ENCODE measurements at regions not wholly inside any gene's neighbourhood (a gene's known extent, or its start where the extent isn't known, plus 50 kb on each side); places are given as distances from the start of the nearest gene placed in this dataset.

DNA sequence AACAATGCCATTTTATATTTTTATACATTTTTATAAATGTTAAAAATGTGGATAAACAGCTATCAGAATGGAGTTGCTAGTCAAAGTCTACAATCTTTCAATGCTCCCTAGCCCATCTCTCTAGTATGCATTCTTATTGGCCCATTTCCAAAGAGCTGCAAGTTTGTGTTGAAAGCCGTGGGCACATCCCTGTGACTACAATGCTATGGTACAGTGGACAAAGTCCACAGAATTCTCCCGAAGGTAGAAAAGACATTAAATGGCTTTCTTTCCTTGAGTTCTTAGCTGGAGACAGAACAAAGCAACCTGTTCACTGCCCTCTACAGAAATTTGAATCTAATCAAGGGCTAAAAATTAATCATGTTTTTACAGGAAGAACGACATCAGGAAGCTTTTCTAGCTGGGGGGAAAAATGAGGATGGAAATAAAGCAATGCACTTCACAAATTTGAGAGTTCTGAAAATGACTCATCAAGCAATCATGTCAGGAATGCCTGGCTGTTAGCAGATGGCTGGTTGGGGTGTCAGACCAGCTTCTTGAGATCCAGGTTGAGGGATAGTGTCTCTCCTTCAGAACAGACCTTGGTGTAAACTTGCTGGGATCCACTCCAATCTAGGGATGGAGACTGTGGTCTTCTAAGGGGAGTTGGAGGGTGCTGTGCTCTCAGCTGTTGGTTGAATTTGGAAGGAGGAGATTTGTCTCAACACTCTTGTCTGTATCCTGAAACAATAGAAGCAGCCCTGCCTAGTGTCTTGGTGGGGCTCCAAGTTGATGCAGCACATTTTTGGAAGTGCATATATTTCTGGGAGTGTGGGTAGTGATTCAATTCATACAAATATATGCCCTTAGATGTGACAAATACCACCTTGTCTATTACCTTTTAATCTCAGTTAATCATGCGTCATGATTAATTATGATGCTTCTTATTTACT lies 143.4 kb upstream of the PHACTR1 start:
- Mint-ChIP-seq H3K9me3 (no peaks in the 10 kb centered on the region), H3K27ac (no peak overlapping the region), H3K4me1 (no peaks in the 10 kb centered on the region), H3K4me3 (no peak overlapping the region), H3K27me3 (ENCODE audit: low read depth in 3 of 3) (peaks cover 0 to 2% (median 0%) of the 10 kb centered on the region in 3 donors), H3K36me3 (no peaks in the 10 kb centered on the region)
- DNase-seq: no peak

DNA sequence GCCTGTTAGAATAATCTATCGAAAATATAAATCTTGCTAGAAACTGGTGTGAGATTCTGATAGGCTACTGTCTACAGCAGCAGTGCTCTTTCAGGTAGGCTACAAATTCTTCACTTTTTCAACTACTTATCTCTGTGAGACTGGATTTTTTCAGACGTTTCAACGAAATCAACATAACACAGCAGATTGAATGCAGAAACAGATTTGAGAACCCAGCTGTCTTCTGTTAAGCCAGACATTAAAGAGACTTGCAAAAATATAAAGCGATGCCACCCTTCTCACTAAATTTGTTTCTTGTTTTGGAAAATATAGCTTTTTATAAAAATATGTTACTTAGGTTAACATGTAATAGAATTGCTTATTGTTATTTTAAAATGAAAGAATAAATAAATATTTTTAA lies 140.6 kb upstream of the PHACTR1 start:
- Mint-ChIP-seq H3K36me3 (no peaks in the 10 kb centered on the region), H3K27ac (no peak overlapping the region), H3K27me3 (ENCODE audit: low read depth in 3 of 3) (peaks cover 0 to 2% (median 0%) of the 10 kb centered on the region in 3 donors), H3K4me1 (no peaks in the 10 kb centered on the region), H3K9me3 (no peaks in the 10 kb centered on the region), H3K4me3 (no peak overlapping the region)
- DNase-seq: no peak

DNA sequence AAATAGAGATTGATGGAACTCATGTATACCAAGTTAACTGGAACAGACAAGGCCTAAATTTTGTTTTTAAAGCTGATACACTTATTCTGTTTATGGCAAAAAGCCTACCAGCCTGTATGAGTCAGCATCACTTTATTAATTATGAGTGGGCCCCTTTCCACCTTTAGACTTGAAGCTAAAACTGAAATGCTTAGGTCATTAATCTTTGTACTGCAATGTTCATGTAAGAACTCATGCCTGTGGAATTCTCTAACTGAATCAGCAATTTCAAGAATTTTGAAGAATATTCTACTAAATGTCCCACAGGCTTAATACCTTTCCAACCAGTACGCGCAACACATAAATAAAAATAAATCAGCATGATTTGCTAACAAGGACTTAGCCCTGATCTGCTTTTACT lies 140.2 kb upstream of the PHACTR1 start:
- Mint-ChIP-seq H3K9me3 (no peaks in the 10 kb centered on the region), H3K4me1 (no peaks in the 10 kb centered on the region), H3K4me3 (no peak overlapping the region), H3K27me3 (ENCODE audit: low read depth in 3 of 3) (peaks cover 0 to 2% (median 0%) of the 10 kb centered on the region in 3 donors), H3K36me3 (no peaks in the 10 kb centered on the region), H3K27ac (no peak overlapping the region)
- DNase-seq: no peak

DNA sequence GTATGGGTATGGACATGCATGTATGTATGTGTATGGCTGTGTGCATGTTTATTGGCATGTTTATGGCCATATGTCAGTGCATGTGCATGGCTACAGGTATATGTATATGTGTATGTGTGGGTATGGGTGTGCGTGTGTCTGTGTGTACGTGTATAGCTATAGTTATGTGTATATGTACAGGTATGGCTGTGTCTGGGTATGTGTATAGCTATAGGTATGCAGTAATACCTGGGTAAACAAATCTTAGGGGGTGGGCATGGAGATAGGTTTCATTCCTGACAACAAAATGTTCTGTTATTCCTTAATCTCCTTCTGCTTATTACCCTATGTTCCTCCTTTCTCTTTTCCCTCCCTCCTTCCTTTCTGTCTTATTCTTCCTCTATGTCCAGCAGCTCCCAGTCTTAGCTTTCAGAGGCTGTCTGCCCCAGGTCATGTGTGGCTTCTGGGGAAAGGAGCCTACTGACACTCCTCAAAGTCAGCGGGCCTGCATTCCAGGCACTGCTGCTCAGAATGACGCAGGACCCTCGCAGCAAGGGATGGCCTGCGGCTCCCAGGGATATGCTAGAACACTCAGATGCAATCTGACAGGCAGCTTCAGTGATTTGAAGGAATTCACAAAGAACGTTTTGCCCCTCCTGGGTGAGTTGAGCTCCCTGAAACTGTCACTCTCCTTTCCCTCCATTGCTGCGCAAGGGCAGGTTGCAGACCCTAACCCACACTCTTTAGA lies 139.3 kb upstream of the PHACTR1 start:
- Mint-ChIP-seq H3K9me3 (no peaks in the 10 kb centered on the region), H3K4me1 (no peaks in the 10 kb centered on the region), H3K36me3 (no peaks in the 10 kb centered on the region), H3K27me3 (ENCODE audit: low read depth in 3 of 3) (peaks cover 0 to 2% (median 0%) of the 10 kb centered on the region in 3 donors), H3K4me3 (no peak overlapping the region), H3K27ac (no peak overlapping the region)
- DNase-seq: no peak

DNA sequence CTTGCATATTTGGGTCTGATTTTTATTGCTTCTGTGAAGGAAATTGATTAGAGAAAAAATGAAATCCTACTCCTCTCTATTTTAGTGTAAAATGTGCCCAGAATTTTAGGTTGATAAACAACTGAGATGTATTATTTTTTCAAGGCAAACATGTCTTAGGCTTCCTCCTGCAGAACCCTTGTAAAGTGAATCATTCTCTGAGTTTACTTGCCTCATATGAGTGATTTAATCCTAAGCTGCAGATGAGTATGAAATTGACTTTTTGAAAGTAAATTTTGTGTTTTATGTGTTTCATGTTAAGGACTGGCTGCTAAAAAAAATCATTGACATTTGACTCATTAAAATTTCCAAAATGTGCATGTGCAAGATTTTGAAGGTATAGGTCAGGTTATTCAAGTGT lies 138.5 kb upstream of the PHACTR1 start:
- Mint-ChIP-seq H3K9me3 (no peaks in the 10 kb centered on the region), H3K4me3 (no peak overlapping the region), H3K36me3 (no peaks in the 10 kb centered on the region), H3K27ac (no peak overlapping the region), H3K27me3 (ENCODE audit: low read depth in 3 of 3) (peaks cover 0 to 2% (median 0%) of the 10 kb centered on the region in 3 donors), H3K4me1 (no peaks in the 10 kb centered on the region)
- no peak for DNase-seq

DNA sequence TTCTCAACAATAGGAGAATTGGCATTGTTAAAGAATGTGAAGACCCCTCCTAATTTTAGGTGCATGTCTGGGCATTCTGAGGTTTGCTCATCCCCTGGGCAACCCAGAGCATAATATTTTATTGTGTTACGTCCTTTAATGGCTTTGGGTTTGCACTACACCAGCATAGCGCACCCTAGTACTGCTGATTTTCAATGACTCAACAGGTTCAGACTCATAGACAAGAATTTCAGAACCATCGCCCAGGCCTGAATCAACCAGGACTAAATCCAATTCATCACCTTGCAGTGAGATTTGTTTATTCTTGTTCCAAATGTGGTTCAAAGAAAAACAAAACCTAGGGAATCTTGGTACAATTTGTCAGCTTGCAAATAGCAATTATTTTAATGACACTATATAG lies 137.8 kb upstream of the PHACTR1 start:
- no peak overlapping the region for H3K27ac Mint-ChIP-seq
- no peak for DNase-seq
- peaks cover 0 to 2% (median 0%) of the 10 kb centered on the region in 3 donors for H3K27me3 Mint-ChIP-seq (ENCODE audit: low read depth in 3 of 3)
- H3K9me3 Mint-ChIP-seq: no peaks in the 10 kb centered on the region
- H3K4me1 Mint-ChIP-seq: no peaks in the 10 kb centered on the region
- H3K4me3 Mint-ChIP-seq: no peak overlapping the region
- H3K36me3 Mint-ChIP-seq: no peaks in the 10 kb centered on the region

DNA sequence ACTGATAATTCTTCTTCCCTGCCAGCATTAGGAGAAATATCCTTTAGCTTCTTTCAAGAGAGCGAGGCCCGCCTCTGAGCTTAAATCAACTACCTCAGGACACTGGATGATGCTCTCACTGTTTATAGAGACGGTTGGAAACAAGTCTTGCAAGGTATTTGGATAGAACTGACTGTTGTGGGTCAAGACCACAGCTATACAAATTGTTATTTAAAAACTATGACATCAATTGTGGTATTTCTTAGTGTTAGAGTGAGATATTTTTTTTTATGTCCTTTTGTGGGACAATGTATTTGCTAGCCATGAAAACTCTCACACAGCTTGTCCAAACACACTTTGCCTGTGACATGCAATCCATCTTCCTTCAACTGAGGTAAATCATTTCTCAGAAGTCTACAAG lies 136.3 kb upstream of the PHACTR1 start:
- H3K4me1 Mint-ChIP-seq: no peaks in the 10 kb centered on the region
- no peaks in the 10 kb centered on the region for H3K9me3 Mint-ChIP-seq
- H3K4me3 Mint-ChIP-seq: no peak overlapping the region
- H3K27me3 Mint-ChIP-seq (ENCODE audit: low read depth in 3 of 3): no peaks in the 10 kb centered on the region
- DNase-seq: no peak
- no peak overlapping the region for H3K27ac Mint-ChIP-seq
- H3K36me3 Mint-ChIP-seq: no peaks in the 10 kb centered on the region

DNA sequence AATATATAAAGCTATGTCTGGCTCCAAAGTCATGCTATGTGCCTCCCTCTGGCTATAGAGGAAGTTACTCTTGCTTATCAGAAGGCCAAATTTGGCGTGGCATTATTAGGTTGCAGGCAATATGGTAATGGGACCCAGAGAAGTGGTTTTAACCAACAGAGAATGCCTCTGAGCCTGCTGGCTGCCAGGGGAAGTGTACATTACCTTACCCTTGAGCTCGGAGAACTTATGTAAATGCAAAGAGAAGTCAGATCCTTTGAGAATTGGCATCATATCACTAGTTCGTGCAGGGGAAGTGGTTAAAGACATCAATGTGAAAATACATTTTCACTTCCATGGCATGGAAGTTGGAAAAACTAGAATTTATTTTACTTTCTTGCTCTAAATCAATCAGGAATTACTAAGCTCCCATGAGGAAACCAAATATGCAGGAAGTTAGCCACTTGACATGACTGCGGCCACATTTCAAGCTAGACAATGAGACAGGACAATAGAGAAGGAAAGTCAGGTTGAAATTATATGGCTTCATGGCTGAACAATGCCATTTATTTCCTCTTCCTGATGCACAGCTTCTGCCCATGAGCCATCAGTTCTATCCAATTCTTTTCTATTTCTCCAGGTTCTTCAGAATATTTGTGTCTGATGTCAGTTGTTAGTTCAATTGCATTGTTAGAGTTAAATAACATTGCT lies 134.0 kb upstream of the PHACTR1 start:
- H3K4me1 Mint-ChIP-seq: no peaks in the 10 kb centered on the region
- no peaks in the 10 kb centered on the region for H3K36me3 Mint-ChIP-seq
- no peaks in the 10 kb centered on the region for H3K9me3 Mint-ChIP-seq
- DNase-seq: no peak
- no peak overlapping the region for H3K4me3 Mint-ChIP-seq
- H3K27me3 Mint-ChIP-seq (ENCODE audit: low read depth in 3 of 3): no peaks in the 10 kb centered on the region
- no peak overlapping the region for H3K27ac Mint-ChIP-seq

DNA sequence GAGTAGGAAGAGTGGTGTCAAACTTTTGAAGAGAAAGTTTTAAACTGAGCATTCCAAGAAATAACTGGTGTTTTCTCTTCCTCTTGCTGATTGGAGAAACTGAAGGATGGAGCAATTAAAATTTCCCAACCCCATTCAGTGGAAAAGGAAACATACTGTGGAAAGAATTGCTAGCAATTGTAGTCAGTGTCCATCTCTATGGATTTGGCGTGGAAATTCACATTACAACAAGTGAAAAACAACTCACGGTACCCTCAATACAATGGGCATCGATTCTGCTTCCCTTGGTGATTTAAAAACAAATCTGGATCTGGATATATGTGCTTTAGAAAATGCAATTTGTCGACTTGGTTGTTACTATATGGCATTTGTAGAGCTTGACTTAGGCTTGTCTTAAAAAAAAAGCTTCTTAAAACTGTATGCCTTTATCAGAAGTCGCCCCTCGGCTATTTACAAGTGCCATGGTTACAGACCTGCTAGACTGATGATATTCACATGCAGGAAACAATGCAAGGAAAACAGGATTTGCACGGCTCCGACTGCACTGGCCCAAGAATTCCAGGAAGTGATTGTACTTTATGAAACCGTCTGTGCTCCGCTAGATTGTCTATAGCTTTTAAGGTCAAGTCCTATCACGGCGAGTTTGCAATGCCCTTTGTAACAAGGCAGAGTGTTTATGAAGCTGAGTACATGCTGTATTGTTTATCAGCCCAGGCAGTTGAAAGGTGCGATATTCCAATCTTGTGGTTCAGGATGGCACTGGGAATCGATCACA lies 131.7 kb upstream of the PHACTR1 start:
- Mint-ChIP-seq H3K36me3 (no peaks in the 10 kb centered on the region), H3K4me1 (no peaks in the 10 kb centered on the region), H3K27me3 (ENCODE audit: low read depth in 3 of 3) (no peaks in the 10 kb centered on the region), H3K27ac (no peak overlapping the region), H3K4me3 (no peak overlapping the region), H3K9me3 (no peaks in the 10 kb centered on the region)
- DNase-seq: no peak

DNA sequence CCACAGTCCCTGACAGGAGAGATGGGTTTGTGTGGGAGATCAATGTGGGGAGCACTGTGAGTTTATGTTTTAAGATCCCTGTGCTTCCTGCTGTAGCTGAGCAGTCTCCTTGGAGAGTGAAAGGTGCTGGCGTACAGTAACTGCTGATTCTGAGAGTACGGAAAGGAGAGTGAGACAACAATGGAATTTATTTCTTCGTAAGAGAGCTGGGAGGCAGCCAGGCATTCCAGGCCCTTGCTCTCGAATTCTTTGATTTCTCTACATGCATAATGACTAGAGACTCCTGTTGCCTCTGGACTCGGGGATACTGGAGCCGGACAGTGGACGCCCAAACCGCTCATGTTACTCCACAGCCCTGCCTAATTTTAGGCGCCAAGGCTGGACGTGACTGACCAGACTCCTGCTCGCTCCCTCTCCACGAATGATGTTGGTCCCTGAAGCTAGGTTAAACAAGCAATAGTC lies 131.0 kb upstream of the PHACTR1 start:
- Mint-ChIP-seq H3K9me3 (no peaks in the 10 kb centered on the region), H3K4me1 (no peaks in the 10 kb centered on the region), H3K4me3 (no peak overlapping the region), H3K27me3 (ENCODE audit: low read depth in 3 of 3) (no peaks in the 10 kb centered on the region), H3K36me3 (no peaks in the 10 kb centered on the region), H3K27ac (no peak overlapping the region)
- no peak for DNase-seq

DNA sequence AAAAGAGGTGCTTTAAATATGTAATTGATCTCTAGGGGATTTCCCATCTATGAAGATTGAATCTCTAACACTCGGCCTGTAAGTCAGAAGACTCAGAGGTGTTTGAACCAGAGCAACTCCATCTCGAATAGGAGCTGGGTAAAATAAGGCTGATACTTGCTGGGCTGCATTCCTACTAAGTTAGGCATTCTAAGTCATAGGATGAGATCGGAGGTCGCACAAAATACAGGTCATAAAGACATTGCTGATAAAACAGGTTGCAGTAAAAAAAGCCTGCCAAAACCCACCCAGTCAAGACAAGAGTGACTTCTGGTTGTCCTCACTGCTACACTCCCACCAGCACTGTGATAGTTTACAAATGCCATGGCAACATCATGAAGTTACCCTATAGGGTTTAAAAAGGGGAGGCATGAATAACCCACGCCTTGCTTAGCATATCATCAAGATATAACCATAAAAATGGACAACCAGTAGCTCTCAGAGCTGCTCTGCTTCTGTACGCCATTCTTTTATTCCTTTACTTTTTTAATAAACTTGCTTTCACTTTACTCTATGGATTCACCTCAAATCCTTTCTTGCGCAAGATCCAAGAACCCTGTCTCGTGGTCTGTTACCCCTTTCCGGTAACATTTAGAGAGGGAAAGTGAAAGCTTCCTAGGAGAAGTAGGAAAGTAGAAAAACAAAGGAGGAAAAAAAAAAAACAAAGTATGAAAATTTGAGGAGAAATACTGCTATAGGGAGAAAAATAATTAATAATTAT lies 129.7 kb upstream of the PHACTR1 start:
- Mint-ChIP-seq H3K4me1 (no peaks in the 10 kb centered on the region), H3K27ac (no peak overlapping the region), H3K4me3 (no peak overlapping the region), H3K9me3 (no peaks in the 10 kb centered on the region), H3K27me3 (ENCODE audit: low read depth in 3 of 3) (no peaks in the 10 kb centered on the region), H3K36me3 (no peaks in the 10 kb centered on the region)
- DNase-seq: no peak

DNA sequence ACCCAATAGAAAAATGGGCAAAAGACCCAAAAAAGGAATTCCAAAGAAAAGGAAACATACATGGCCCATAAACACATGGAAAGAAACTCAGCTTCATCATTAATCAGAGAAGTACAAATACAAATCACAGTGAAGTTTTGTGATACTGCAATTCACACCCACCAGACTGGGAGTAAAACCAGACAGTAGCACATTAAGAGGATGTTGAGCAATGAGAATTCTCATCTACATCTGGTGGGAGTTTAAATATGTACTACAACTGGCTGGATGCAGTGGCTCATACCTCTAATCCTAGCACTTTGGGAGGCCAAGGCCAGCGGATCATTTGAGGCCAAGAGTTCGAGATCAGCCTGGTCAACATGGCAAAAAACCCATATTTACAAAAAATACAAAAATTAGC lies 125.7 kb upstream of the PHACTR1 start:
- Mint-ChIP-seq H3K36me3 (no peaks in the 10 kb centered on the region), H3K9me3 (no peaks in the 10 kb centered on the region), H3K27me3 (ENCODE audit: low read depth in 3 of 3) (peaks cover 0 to 2% (median 0%) of the 10 kb centered on the region in 3 donors), H3K4me1 (peaks cover 0 to 2% of the 10 kb centered on the region in 2 donors), H3K27ac (no peak overlapping the region), H3K4me3 (no peak overlapping the region)
- no peak for DNase-seq

DNA sequence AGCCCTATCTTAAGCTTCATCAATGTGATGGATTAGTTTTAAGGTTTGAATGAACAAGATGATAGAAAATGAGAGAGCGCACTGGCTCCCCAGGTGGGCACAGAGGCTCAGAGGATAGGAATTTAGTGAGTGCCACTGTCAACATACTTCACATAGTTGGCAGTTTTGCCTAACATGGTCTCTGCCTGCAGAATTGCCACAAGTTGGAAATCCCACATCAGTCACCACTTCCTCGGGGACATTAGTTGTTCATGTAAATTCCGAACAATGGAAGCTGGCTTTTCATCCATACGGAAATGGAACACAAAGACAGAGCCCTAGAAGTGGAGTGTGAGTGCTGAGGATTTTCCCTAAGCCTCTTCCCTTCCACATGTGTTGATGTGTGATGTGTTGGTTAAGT lies 123.9 kb upstream of the PHACTR1 start:
- no peak overlapping the region for H3K4me3 Mint-ChIP-seq
- H3K9me3 Mint-ChIP-seq: no peaks in the 10 kb centered on the region
- peaks cover 0 to 2% (median 0%) of the 10 kb centered on the region in 3 donors for H3K27me3 Mint-ChIP-seq (ENCODE audit: low read depth in 3 of 3)
- no peak overlapping the region for H3K27ac Mint-ChIP-seq
- no peak for DNase-seq
- peaks cover 0 to 2% of the 10 kb centered on the region in 2 donors for H3K4me1 Mint-ChIP-seq
- no peaks in the 10 kb centered on the region for H3K36me3 Mint-ChIP-seq
